Activated CD8-positive, alpha-beta memory T cell treated with anti-CD3 and anti-CD28 coated beads, Interleukin-2, amount 50 U/mL, for 24 hours (primary cell): ENCODE measurements at regions not wholly inside any gene's neighbourhood (a gene's known extent, or its start where the extent isn't known, plus 50 kb on each side); places are given as distances from the start of the nearest gene placed in this dataset.
"Not testable (repeated sequence)": the region's sequence is repeated elsewhere in the genome, so short reads cannot be mapped to it uniquely, and the experiment has no call there.

Experiments used
- DNase-seq: peaks from one replicate; pipeline ENCODE4 v3.0.0-alpha.2; 2020; ENCODE audit errors: extremely low read depth

DNA sequence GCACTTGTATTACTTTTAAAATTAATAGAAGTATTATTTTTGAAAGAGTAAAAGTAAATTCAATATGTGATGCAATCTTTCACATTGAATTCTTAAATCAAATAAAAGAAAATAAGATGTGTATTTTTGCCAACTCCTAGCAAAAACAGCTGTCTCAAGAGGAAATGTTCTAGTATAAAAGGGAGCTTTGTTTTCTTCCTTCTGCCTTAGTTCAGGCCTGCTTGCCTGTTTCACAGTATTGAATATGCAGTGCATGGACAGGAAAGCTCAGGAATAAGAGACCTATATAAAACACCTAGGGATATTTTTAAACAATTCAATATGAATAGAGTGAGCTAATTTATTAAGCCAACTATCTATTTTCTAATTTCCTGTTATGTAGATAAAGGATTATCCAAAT lies 294.8 kb upstream of the G2E3 start:
- DNase-seq: no peak

DNA sequence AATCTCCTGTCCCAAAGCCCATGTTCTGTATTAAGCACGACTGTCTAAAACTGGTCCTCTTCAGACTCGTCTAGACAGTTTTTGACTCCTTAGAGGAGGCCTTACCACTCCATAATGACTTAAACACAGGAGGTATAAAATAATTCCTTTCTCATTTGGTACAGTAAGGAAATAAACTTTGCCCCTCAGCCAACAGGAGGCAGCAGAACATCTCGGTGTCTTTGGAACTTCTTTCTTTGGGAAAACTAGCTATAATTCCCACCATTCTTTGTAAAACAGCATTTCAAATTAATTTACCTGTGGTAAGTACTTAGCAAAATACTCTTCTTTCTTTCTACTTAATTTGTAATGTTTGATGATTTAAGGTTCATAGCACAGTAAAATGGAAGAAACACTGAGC lies 292.7 kb upstream of the G2E3 start:
- no peak for DNase-seq

DNA sequence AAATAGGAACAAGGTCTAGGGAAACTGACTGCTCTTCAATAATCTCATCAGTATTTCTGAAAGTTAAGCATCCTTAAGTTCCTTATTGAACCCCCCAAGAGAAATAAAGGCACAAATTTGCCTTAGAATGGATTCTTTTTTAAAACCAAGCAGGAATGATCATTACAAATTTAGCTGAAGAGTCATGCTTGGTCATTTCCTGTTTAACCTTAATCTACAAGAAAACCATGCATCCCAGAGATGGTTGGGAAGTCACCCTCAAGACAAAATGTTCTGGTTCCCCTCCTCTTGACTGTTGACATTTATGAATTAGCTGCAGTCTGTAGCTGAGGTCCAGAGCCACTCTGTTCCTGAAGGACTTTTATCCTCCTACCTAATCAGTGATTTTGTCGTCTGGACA lies 291.8 kb upstream of the G2E3 start:
- DNase-seq: no peak

DNA sequence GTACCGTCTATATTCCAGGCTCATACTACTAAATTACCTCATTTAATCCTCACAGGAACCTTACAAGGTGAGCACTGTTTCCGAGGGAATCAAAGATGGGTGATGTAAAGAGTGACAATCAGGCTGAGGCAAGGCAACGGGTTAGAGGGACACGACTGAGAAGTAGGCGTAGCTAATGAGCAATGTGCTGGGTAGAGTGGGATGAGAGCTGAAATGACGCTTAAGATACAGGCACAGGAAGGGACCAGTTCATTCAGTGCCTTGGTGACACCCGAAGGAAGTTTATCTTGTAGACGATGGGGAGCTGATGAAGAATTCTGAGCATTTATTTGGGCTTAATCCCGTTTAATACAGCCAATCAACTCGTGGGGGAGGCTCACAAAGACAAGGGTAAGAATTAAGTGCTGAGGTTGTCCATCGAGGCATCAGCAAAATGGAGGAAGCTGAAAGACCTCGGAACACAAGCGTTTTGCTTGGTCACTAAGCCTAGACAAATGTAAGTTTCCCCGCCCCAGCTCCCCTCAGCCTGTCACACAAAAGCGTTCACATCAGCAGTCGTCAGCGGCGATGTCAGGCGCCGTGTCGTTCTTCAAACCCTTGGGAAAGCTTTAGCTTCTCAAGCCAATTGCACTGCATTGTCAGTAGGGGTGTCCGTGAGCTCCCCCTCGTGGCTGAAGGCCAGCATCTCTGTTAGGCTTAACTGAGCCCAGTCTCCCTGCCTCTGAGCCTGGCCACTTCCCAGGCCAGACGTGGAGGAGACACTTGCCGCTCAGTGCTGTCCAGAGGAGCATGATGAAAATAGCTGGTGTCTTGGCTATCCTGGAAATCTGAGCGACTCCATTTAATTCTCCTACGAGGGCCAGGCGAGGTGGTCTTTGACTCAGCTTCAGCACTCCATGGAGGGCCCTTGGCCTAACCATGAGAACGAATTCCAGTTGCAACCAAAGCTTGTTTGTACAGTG lies 288.5 kb upstream of the G2E3 start:
- peak; percentile 2 for DNase-seq

DNA sequence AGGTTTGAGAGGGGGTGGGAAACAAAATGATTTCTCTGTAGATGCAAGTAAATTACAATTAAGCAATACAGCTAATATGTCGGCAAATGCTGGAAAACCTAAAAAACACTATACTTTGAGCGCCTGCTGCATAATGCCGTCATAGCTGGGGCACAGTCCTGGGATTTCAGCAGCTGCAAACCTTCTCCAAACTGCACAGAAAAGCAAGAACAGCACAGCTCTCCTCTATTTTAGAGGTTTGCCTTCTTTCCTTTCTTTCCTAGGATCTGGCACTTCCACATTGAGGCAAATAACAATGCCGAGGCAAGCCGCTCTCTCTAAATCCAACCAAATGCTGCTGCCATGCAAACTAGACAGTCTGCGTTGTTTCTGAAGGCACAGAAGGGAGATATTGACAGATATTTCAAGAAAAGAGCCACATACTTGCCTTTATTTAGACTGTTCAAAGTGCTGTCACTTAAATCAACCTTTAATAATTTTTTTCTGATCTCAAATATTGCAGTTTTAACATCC lies 287.1 kb upstream of the G2E3 start:
- no peak for DNase-seq

DNA sequence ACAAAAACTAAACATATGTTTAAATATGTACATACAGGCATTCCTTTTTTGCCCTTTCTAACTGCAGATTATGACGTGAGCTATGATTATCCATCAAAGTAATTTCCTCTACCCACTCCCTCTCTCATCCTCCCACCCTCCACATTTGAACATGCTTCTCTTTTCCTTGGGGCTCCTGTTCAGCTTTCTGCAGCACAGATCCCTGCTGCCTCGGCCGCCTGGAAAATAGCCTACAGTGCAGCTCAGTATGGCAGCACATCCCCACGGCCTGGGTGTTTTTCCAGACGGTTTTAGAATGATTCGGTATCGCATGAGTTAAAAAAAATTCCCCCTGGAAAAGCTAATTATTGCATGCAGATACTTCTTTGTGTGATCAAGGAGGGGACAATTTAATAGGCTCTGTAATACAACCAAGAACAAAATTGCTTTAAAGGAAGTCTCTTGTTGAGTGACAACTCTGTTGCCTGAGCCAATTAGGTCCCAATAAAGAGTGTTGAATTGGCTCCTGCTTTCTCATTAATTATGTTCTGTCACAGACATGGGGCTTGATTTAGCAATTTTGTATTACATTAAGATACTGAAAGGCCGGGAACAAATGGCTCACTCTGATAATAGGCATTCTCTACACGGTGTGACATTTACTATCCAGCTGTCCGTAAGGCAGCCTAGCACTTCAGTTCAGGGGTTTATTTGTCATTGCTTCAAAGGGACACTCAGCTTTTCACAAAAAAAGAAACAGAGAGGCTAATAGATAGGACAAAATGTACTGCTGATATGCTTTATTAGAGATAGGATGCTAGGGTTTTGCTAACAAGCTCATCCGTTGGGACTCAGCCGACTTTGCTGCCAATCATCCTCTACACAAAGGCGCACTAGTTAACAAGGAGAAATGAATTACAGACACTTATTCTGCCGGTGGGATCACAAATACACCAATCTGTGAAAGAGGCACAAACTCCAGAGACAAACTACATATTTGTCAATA lies 285.8 kb upstream of the G2E3 start:
- no peak for DNase-seq

DNA sequence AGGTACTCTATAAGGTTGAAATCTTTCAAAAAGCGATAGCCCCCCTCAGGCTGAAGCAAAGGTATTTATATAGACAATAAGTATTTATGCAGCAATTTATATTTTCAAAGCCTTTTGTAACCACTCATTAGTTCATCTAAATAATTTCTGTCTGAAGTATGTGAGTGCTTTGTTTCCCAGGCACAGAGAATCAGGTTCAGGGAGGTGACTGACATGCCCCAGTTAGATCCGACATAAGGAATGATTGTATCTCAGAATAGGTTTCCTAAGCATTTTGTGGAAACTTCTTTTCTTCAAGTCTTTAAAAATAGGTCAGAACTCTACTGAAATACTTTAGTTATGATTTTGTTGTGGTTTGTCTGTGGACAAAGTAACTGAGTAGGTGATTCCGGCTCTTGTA lies 283.4 kb upstream of the G2E3 start:
- DNase-seq: no peak

DNA sequence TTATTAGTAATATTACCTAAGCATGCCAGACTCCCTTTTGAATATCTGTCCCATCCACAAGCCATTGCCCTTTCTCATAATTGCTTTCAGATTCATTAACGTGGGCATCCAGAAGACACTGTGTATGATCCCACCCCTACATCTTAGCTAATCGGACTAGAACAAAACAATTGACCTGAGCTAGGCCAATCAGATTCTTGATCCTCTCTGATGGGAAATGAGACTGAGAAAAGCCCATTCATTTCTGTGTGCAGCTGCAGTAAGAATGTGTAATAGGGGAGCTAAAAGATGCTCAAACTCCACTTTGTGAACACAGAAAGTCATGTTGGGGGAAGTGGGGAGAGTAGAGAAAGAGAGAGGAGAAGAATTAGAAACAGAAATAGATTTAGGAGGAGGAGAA lies 281.7 kb upstream of the G2E3 start:
- no peak for DNase-seq

DNA sequence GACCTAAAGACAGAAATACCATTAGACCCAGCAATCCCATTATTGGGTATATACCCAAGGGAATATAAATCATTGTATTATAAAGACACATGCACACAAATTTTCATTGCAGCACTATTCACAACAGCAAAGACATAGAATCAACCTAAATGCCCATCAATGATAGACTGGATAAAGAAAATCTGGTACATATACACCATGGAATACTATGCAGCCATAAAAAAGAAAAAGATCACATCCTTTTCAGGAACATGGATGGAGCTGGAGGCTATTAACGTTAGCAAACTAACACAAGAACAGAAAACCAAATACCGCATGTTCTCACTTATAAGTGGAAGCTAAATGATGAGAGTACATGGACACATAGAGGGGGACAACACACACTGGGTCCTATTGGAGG lies 280.1 kb upstream of the G2E3 start:
- DNase-seq: not testable (repeated sequence)

DNA sequence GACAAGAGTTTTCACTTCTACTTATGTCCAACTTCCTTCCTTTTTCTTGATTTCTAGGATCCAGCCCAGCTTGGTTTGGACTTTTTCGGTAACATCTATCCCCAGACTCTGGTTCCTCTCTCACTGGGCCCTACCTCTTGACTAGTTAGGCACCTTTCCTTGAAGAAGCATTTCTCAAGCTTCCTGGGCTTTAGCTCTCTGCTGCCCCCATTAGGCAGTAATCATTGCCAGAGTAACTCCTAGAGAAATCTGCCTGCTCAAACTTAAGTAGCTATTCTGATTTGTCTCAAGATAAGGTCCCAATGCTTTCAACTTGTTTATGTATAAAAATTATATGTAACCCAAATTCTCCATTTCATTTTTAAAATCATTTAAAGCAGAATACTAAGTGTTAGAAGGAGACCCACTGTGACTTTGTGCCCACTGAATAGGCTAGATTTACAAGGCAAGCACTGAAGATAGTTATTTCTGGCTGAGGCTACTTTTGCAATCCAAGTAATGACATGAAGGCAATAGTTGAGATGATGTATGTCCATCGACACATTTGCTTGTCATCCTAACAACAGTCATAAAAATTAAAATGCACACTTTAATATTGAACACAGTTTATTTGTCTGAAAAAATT lies 275.0 kb upstream of the G2E3 start:
- no peak for DNase-seq

DNA sequence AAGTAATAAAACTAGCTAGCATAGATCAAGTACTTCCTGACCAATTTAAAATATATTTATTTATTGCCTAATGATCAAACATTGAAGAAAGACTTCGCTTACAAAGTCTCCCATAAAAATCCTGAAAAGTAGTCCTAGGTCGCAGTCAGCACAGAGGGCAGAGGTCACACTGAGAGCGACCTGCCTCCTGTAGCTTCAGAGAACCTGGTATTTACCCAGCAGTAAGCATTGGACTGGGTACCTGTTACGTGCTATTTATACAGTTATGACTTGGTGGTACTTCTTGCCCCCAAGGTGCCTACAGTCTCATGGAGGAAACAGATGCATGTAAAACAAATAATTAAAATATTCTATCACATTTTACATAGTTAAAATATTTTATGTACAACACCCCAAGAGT lies 274.1 kb upstream of the G2E3 start:
- no peak for DNase-seq

DNA sequence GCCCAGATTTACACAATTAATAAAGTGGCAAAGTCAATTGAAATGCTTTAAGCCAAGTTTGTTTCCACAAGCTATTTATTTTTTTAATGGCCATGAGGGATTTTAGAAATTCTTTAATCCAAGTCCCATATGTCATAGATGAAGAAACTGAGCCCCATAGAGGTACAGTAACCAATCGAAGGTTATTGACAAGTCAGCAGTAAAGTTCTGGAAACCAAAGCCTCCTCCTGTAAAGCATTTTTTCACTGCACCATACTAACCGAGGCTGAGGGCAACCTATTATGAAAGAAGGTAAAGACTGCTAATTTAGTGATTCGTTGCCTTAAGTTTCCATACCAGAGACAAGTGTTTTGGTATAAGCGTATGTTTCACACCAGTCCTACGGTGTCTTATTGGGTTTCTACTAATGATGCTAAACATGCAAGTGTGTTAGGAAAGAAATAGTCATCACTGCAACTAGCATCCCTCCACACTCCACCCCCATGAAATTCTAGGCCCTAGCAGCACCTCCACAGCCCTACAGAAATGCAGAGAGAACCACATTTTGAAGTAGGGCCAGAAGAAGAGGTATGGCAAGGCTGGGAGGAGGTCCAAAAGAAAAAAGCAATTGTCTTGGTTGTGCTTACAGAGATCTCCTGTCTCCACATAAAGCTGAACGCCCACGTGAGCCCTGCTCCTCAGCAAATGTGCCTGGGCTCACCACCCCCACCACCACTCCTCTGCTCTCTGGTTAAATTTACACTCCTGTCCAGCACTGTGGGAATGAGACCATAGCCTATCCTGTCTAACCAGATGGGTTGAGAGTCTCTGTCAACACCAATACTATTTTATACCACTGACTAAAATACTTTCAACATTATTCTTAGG lies 271.1 kb upstream of the G2E3 start:
- DNase-seq: no peak

DNA sequence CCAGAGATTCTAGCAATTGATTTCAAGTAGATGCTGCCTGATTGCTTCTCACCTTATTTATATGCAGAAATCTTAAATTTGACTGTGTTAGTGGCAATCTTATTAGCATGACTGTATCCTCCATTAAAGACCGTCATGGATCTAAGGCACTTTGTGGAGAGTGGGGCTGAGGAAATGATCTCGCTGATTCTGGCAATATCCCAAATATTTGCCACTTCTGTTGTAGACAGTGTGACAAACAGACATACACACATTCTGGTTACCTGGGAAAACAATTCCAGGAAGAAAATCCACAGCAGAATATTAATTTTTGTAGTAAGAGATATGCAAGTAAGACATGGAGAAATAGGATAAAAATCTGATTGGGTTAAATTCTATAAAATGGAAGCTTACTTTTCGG lies 269.0 kb upstream of the G2E3 start:
- no peak for DNase-seq

DNA sequence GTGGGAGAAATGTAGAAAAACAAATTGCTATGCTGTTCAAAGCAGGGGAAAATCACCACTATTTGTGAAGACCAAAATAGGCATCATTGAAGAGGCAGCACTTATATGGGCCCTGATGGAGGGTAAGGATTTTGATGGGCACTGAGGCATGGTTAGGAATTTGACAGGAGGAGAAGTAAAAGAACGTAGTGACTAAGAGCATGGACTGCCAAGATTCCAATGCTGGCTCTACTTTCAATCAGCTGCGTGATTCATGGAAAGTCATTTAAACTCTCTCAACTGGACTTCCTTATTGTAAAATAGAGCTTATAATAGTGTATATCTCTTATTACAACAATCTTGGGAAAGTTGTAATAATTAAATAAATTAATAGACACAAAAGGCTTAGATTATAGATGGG lies 267.7 kb upstream of the G2E3 start:
- DNase-seq: no peak

DNA sequence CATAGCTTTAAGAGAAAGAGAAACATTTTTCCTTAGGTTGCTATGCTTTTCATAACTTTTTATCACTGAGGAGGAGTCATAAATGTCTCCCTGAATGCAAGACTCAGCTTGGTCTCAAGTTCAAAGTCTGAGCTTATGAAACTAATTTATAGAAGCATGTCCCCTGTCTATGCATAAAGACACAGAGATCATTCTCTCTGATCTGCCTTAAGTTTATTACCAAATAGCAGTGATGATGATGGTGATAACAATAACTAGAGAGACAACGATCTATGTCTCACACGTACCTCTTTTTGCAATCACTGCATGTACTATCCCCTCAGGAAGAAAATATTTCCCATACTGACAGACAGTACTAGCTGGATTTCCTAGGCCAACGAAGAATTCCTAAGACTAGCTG lies 266.4 kb upstream of the G2E3 start:
- no peak for DNase-seq

DNA sequence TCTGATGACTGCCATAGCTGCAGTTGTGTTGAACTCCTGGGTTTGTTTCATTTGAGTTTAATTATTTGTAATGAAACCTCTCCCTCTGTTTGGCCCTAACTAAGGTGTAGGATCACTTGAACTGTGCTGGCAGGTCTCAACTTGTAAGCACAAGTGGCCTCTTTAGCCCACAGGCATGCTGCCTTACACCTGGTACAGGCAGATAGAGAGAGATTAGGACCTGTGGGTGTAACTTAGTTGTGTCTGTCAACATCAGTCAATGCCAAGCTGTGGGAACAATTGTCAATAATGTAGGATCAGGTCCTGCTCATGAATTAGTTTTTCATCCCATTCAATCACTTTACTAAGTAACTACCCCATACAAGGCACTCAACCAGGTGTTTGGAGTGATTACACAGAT lies 263.0 kb upstream of the G2E3 start:
- no peak for DNase-seq

DNA sequence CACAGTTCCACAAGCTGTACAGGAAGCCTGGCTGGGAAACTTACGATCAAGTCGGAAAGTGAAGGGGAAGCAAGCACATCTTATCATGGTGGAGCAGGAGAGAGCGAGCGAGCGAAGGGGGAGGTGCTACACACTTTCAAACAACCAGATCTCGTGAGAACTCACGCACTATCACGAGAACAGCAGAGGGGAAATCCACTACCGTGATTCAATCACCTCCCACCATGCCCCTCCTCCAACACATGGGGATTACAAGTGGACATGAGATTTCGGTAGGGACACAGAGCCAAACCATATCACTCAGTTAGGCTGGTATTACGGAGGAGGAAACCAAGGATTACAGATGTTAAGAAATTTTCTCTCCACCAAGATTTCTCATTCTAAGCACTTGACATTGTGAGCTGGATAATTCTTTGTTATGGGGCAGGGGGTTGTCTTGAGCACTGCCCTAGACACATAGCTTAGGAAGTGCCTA lies 262.0 kb upstream of the G2E3 start:
- DNase-seq: no peak

DNA sequence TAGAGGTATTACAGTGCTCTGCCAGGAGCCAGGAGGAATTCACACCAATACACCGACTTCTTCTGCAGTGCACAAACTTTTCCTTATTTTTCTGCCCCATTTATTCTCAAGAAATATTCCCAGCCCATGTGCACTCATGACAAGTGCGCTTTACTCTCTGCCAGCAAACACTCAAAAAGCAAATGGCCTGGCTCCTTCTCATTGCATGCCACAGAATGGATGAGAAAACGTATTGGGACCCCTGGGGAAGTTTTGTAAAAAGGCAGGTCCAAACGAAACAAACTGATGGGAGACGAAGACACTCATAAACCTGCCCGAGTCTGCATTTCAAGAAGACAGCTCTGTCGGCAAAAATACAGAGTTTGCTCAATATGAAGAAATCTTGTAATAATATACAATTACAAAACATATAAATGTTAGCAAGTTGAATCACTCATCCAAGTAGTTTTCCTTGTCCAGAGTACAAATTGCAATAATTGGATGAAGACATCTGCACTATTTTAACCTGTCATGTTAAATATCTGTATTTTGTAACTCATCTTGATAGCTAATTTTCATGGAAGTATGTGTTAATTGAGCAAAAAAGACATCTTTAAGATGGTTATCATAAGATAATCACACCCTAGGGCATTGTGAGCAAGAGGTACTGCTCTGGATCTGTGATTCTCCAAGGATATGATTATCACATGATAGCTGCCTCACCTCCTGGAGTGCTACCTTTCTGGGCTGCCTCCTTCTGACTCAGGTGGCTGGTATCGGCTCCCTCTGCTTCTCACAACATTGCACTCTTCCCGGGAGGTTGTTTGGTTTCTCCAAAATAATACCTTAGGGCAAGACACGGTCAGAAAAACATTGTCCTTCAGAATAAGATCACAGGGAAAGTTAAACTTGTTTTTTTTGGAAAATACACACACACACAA lies 260.8 kb upstream of the G2E3 start:
- DNase-seq: no peak

DNA sequence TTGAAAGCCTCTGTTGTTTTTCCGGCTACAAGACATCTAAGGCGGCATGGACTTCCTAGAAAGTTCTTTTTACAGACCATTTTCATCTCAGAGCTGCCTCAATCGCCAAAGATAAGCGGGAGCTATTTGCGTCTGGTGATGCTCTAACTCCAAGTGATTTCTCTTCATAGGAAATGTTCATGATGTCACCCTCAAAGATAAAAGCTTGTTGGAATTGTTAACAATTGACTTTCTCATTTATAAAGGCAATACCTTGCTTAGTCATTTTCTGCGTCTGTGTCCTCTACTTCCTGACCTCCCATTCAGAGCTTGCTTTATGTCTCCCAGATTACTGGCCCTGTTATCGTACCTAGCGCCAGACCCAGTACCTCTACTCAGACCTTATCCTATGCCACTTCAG lies 259.0 kb upstream of the G2E3 start:
- DNase-seq: no peak

DNA sequence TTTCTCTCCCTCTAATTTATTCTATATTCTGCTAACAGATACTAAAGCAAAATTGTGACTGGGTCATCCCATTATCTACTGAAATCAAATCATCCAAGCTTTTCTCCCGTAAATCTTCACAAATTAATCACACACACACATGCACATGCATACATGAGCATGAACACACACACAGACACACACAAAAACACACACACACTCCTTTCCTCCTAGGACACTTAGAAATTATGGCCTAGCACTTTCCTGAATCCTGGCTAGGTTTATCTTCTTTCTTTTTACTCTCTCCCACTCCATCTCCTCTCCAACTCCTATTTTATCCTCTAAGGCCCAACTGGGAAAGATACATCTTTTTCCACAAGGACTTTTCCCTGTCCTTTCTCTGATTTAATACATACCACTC lies 255.6 kb upstream of the G2E3 start:
- DNase-seq: no peak
